KMS-11 (cell line): ENCODE measurements at regions not wholly inside any gene's neighbourhood (a gene's known extent, or its start where the extent isn't known, plus 50 kb on each side); places are given as distances from the start of the nearest gene placed in this dataset.

Experiments used
- H2AFZ ChIP-seq: fragments of 200-600 bp; sonication (generic); 2 replicates; pipeline ENCODE4 v1.6.1; 2016; ENCODE audit warnings: antibody characterized with exemption, mixed run types, low read depth
- H3K27ac ChIP-seq: fragments of 200-600 bp; sonication (generic); 2 replicates; pipeline ENCODE4 v1.6.1; 2016; ENCODE audit warnings: mild to moderate bottlenecking, mixed run types
- H3K27me3 ChIP-seq: fragments of 200-600 bp; sonication (generic); 2 replicates; pipeline ENCODE4 v1.6.1; 2017; ENCODE audit warnings: mild to moderate bottlenecking, low read depth, mixed run types, moderate library complexity; ENCODE audit not compliant: insufficient read depth
- H3K36me3 ChIP-seq: fragments of 200-600 bp; sonication (generic); 2 replicates; pipeline ENCODE4 v1.6.1; 2017; ENCODE audit warnings: mild to moderate bottlenecking, mixed run types; ENCODE audit not compliant: insufficient read depth
- H3K4me1 ChIP-seq: fragments of 200-600 bp; sonication (generic); 2 replicates; pipeline ENCODE4 v1.6.1; 2016; ENCODE audit warnings: mild to moderate bottlenecking, low read depth, mixed run types; ENCODE audit not compliant: poor library complexity, severe bottlenecking
- H3K4me2 ChIP-seq: fragments of 200-600 bp; sonication (generic); 2 replicates; pipeline ENCODE4 v1.7.0; 2016; ENCODE audit warnings: mild to moderate bottlenecking, mixed run types
- H3K4me3 ChIP-seq: fragments of 200-600 bp; sonication (generic); IDR thresholded peaks from 2 replicates; pipeline ENCODE4 v1.6.1; 2017; ENCODE audit warnings: low read depth, low read length, mixed read lengths; ENCODE audit not compliant: insufficient read depth
- H3K79me2 ChIP-seq: fragments of 200-600 bp; sonication (generic); 2 replicates; pipeline ENCODE4 v1.6.1; 2016; ENCODE audit warnings: low read depth, mixed run types; ENCODE audit not compliant: insufficient read depth
- H3K9ac ChIP-seq: fragments of 200-600 bp; sonication (generic); 2 replicates; pipeline ENCODE4 v1.6.1; 2016; ENCODE audit warnings: mild to moderate bottlenecking, mixed run types
- H4K20me1 ChIP-seq: fragments of 200-600 bp; sonication (generic); 2 replicates; pipeline ENCODE4 v1.6.1; 2016; ENCODE audit warnings: mild to moderate bottlenecking, mixed run types; ENCODE audit not compliant: insufficient read depth
- TF ChIP-seq, protein P1 (sequence below): fragments of 200-600 bp; sonication (generic); conservative IDR thresholded peaks from 2 replicates; pipeline ENCODE4 v1.6.1; 2017; ENCODE audit warnings: low read depth, mild to moderate bottlenecking, antibody characterized with exemption, low read length, moderate library complexity, mixed read lengths

DNA sequence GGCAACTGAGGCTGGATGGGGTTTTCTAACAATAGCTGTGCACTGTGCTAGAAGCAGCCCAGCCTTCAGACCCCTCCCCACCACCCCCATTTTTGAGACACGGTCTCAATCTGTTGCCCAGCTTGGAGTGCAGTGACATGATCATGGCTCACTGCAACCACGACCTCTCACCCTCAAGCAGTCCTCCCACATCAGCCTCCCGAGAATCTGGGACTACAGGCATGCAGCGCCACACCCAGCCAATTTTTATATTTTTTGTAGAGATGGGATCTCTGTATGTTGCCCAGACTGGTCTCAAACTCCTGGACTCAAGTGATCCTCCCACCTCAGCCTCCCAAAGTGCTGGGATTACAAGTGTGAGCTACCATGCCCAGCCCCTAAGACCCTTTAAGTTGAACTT lies 182.5 kb downstream of the DRD1 start:
- Histone ChIP-seq H3K36me3 (no peaks in the 10 kb centered on the region), H3K4me2 (no peak overlapping the region), H3K27me3 (no peaks in the 10 kb centered on the region), H3K9ac (no peak overlapping the region), H2AFZ (no peak overlapping the region), H3K4me1 (no peaks in the 10 kb centered on the region), H4K20me1 (no peaks in the 10 kb centered on the region), H3K4me3 (no peak overlapping the region), H3K27ac (no peak overlapping the region), H3K79me2 (no peaks in the 10 kb centered on the region)
- TF ChIP-seq, protein P1, sequence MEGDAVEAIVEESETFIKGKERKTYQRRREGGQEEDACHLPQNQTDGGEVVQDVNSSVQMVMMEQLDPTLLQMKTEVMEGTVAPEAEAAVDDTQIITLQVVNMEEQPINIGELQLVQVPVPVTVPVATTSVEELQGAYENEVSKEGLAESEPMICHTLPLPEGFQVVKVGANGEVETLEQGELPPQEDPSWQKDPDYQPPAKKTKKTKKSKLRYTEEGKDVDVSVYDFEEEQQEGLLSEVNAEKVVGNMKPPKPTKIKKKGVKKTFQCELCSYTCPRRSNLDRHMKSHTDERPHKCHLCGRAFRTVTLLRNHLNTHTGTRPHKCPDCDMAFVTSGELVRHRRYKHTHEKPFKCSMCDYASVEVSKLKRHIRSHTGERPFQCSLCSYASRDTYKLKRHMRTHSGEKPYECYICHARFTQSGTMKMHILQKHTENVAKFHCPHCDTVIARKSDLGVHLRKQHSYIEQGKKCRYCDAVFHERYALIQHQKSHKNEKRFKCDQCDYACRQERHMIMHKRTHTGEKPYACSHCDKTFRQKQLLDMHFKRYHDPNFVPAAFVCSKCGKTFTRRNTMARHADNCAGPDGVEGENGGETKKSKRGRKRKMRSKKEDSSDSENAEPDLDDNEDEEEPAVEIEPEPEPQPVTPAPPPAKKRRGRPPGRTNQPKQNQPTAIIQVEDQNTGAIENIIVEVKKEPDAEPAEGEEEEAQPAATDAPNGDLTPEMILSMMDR: no peak

DNA sequence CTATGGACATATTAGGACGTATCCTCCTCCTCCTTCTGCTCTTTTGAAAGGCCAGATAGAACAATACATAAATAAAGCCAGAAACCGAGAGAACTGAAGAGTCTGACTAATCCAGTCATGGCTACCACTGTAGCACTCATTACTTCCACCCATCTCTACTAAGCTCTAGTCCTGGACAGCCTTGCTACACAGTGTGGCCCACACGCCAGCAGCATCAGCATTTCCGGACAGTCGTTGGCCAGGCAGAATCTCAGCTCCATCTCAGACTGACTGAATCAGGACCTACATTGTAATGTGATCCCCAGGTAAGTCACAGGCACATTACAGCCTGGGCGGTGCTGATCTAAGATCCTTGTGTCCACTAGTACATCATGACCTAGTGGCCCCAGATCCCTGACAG lies 182.9 kb downstream of the DRD1 start:
- no peaks in the 10 kb centered on the region for H3K4me1 ChIP-seq
- no peak overlapping the region for H3K4me2 ChIP-seq
- H3K27me3 ChIP-seq: no peaks in the 10 kb centered on the region
- H3K27ac ChIP-seq: no peak overlapping the region
- TF ChIP-seq, protein P1: no peak
- H3K4me3 ChIP-seq: no peak overlapping the region
- no peaks in the 10 kb centered on the region for H3K79me2 ChIP-seq
- no peak overlapping the region for H2AFZ ChIP-seq
- H3K36me3 ChIP-seq: no peaks in the 10 kb centered on the region
- H3K9ac ChIP-seq: no peak overlapping the region
- H4K20me1 ChIP-seq: no peaks in the 10 kb centered on the region

DNA sequence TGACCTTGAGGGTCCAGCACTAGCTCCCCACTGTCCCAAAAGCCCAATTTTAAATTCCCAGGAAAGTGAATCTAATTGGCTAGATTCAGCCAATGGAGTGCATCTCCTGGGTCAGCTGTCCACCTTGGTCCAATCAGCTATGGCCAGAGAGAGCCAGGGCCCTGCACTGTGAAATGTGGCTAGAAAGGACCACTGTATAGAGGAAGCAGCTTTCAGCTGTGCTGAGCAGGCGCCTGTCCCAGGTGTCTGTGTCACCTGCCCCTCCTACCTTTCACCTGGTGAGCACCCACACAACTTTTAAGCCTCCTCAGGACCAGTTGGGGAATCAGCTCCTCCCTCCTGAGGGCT lies 186.2 kb downstream of the DRD1 start:
- Histone ChIP-seq H3K9ac (no peak overlapping the region), H4K20me1 (no peaks in the 10 kb centered on the region), H3K79me2 (no peaks in the 10 kb centered on the region), H3K4me3 (no peak overlapping the region), H2AFZ (no peak overlapping the region), H3K27me3 (no peaks in the 10 kb centered on the region), H3K36me3 (no peaks in the 10 kb centered on the region), H3K4me2 (no peak overlapping the region), H3K4me1 (no peaks in the 10 kb centered on the region), H3K27ac (no peak overlapping the region)
- TF ChIP-seq, protein P1: no peak

DNA sequence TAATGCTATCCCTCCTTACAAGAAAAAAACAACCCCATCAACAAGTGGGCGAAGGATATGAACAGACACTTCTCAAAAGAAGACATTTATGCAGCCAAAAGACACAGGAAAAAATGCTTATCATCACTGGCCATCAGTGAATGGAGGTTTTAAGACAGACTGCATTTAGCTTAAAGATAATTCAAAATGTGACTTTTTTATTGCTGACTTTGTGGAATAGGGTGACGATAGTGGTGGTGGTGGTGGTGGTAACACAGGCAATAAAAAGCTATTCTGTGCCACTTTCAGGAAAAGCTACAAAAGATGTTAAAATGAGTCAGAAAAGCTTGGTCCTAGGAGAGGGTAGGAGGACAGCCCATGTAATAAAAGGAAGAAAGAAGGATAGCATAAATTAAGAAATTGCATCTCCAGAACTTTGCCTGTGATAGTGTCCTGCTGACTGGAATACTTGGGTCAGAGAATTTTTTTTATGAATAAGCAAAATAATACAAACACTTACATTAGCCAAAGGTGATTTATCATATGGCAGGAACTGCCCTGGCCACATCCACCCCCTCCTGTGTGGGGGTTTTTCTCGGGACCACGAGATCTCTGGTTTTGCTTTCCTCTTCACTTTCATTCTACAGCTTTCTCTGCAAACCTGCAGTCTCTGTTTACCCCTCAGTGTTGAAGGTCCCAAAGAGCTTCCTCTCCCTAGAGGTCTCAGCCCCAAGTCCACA lies 186.7 kb downstream of the DRD1 start:
- TF ChIP-seq, protein P1: no peak
- no peak overlapping the region for H3K4me2 ChIP-seq
- no peaks in the 10 kb centered on the region for H4K20me1 ChIP-seq
- H3K4me3 ChIP-seq: no peak overlapping the region
- H3K9ac ChIP-seq: no peak overlapping the region
- no peak overlapping the region for H2AFZ ChIP-seq
- no peak overlapping the region for H3K27ac ChIP-seq
- no peaks in the 10 kb centered on the region for H3K27me3 ChIP-seq
- no peaks in the 10 kb centered on the region for H3K4me1 ChIP-seq
- H3K79me2 ChIP-seq: no peaks in the 10 kb centered on the region
- H3K36me3 ChIP-seq: no peaks in the 10 kb centered on the region
